GM18498 (cell line): ENCODE measurements at regions not wholly inside any gene's neighbourhood (a gene's known extent, or its start where the extent isn't known, plus 50 kb on each side); places are given as distances from the start of the nearest gene placed in this dataset.
"Not testable (repeated sequence)": the region's sequence is repeated elsewhere in the genome, so short reads cannot be mapped to it uniquely, and the experiment has no call there.

Experiments used
- ATAC-seq: cut with Tn5 transposase; IDR thresholded peaks from one replicate; pipeline ENCODE4 v1.9.1; 2021; ENCODE audit warnings: mild to moderate bottlenecking, moderate library complexity; ENCODE audit not compliant: unreplicated experiment

DNA sequence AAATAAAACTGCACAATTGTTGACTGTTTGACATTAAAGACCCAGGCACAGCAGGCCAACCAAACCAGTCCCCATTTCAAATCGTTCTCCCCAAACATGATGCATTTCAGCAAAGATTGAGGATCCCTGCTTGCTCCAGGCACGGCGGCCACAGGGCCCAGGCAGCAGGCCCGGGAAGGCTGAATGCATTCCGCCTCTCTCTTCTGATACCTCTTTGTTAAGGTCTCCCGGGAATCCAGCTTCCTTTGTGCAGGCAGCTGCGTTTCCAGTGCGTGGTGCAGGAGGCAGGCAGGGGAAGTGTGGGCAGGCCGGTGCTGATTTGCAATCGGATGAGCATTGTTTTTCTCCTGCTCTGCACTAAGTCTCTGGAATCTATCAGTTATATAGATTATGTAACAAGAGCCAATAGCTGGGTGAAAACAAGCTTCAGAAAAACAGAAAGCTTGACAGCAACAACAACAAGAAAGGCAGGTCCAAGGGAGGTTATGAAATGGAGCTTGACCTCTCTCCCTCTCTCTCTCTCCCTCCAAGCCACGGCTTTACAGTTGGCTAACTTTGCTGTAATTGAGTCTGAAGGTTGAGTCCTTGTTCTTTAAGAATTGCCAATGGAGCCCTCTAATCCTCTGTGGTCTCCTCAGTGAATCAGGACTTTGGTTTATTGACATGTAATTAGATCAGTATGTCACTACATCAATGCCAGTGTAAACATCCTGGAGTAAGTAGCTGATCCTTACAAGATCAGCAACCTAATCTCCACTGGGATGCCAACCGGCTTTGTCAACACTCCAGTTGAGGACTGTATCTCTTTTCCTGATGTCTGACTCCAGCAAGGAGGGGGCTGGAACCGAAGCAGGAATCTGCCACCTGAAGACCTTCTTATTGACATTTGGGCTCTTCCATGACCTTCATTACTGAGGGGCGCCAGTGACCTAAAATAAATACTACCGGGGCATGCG, 338.0 kb downstream of the TEX29 start:
- ATAC-seq: no peak

DNA sequence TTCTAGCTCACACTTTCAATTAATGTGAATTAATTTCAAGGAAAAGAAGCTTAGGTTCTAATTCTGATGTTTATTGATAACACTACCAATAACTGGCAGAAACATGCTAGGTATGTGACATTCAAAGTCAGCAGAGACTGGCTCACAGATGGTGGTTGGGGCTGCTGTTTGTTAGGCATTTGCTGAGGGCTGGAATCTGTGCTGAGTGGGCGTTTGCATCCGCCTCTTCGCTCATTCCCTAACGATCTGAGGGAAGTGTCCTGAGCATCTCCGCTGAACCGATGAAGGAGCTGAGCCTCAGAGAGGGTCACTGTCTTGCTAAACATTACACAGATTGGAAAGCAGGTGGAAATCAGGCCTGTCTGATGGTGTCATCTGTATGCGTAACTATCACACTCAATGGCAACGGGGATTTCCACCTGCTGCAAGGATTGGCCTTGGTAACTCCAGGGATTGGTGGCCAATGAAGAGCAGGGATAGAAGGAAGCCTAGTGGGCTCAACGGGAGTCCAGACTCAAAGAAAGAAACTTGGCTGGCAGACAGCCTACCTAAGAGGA, 338.9 kb downstream of the TEX29 start:
- no peak for ATAC-seq

DNA sequence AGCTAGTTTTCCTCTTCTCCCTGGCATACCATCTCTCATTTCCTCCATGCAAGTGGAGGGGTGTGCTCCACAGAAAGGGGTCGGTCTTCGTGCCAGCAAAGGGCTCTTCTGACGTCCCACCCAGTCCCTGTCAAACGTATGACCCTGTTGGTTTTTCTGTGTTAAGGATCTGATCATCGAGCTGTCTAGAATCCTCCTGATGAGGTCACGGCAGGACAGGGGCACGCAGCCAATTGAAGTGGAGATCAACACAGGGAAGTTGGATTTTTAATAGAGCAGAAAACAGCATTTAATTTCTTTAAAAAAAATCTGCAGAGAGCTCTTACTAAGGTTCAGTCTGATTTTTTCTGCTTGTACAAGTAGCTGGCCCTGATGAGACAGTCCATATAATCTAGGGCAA, 339.4 kb downstream of the TEX29 start:
- no peak for ATAC-seq

- ATAC-seq: no peak
Measured at GRCh38 chr13:111661052-111661451, 340.6 kb downstream of the TEX29 start.

- no peak for ATAC-seq
Measured at GRCh38 chr13:111661776-111662175, 341.3 kb downstream of the TEX29 start.

- ATAC-seq: no peak
Measured at GRCh38 chr13:111662451-111662850, 342.0 kb downstream of the TEX29 start.

DNA sequence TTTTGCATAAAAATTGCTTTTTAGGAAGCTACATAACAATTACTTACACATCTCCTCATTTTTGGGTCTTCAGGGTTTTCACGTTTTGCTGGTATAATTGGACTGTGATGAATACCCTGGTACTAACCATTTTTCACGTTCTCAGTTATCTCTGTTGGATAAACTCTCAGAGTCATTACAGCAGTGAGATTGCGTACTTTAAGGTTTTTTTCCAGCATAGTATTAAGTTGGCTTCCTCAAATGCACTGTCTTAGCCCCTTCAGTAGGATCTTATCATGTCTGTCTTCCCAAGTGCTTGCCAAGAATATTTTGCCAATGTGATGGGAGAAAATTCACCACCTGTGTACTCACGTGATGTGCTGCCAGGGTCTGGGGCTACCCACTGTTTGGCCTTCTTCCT, 342.5 kb downstream of the TEX29 start:
- no peak for ATAC-seq

DNA sequence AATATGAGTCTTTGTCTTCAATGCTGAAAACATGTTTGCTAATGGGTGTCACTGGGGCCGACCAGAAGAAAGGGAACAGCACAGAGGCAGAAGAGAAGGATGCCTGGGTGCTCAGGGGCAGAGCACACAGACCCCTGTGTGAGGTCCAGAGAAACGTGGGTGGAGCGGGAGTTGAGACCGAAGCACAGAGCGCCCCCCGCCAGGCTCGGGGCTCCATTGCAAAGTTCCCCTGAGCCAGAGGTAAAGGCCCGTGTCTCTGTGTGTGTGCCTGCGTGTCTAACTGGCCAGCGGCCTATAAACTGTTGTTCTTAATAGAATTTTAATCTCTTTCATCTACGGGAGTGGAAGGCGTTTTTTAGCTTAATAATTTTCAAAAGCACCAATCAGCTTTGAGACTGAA, 343.1 kb downstream of the TEX29 start:
- no peak for ATAC-seq

GRCh38 chr13:111663953-111664421, 343.5 kb downstream of the TEX29 start:
- no peak for ATAC-seq

DNA sequence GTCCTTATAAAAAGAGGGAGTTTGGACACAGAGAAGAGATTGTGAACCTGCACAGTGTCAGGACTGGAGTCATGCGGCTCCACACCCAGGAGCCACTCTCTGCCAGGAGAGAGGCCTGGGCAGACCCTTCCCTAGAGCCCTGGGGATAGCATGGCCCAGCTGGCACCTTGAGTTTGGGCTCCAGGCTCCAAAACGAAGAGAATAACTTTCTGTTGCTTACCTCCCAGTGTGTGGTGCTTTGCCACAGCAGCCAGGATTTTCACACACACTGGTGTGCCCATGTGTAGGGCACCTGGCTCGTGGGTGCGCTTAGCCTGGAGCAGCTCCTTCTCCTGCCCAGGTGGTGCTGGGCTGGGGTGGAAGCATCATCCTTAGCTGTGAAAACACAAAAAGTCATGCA, 344.3 kb downstream of the TEX29 start:
- no peak for ATAC-seq

GRCh38 chr13:111665691-111666095, 345.3 kb downstream of the TEX29 start:
- no peak for ATAC-seq

GRCh38 chr13:111666164-111666776, 345.8 kb downstream of the TEX29 start:
- no peak for ATAC-seq

DNA sequence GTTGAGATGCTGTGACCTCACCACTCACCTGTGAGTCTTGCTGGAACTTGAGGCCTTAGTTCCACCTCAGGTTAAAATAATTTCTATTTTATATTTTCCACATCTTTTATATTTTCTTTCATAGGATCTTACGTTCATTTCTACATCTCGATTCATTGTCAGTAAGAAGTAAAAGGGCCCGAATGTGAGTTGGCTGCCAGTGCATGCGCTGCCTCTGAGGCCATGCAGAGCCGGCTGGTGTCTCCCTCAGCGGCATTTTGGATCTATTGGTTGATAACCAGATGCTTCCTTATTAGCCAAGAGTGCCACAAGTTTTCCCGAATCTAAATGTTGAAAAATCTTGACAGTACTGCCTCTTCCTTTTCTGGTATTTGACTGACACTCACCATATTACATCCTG, 347.3 kb downstream of the TEX29 start:
- no peak for ATAC-seq

DNA sequence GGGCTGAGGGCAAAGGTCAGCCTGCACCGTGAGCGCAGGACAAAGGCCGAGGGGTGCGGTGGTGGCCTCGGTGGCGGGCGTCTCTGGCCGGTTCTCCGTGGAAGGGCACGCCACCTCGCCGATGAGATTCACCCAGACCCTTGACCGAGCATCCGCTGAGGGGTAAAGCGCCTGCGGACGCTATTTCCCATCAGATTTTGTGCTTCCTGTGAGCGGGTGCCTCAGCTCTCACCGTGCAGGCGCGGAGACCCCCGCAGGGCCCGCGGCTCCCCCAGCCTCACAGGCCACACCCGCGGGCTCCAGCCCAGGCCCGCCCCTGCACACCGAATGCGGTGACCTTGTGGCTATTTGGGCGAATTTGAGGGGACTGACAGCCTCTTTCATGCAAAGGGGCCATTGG, 348.0 kb downstream of the TEX29 start:
- no peak for ATAC-seq

- not testable (repeated sequence) for ATAC-seq
Measured at GRCh38 chr13:111672198-111672597, 351.8 kb downstream of the TEX29 start.

- ATAC-seq: not testable (repeated sequence)
Measured at GRCh38 chr13:111678120-111678882, 357.9 kb downstream of the TEX29 start.

DNA sequence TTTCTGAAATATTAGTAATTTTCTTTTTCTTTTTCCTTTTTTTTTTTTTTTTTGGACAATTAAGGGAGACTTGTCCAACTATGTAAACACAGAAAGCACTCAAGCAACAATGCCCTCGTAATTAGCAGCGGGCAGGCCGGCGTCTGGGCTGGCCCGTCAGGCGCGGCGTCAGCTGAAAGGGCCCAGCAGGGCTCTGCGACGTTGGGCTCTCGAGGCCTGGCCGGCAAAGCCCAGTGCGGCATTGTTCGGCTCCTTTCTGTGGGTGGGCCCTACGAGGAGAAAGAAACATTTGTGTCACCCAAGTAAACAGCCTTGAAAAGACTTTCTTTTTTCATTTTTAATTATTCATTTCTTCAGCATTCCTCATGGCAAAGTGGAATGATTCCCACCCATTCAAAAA, 359.2 kb downstream of the TEX29 start:
- not testable (repeated sequence) for ATAC-seq

- not testable (repeated sequence) for ATAC-seq
Measured at GRCh38 chr13:111680100-111680499, 359.7 kb downstream of the TEX29 start.

DNA sequence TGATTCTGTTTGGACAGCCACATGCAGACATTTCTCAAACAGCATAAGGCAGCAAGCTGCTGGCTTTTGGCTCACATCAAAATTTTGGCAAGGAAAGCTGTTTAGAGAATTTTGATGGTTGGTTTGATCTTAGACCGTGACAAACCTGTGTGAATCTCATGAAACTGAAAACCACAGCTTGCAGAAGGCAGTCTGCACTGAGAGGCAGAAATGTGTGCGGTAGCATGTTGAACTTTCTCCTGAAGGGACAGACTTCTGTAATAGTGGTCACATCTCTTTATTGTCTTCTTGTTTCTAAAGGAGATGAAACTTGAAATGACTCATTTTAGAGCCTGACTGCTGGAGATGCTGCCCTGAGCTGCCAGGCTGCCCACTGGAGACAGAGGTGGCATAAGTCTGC, 371.6 kb downstream of the TEX29 start:
- peak; percentile 65 for ATAC-seq

- not testable (repeated sequence) for ATAC-seq
Measured at GRCh38 chr13:111696121-111696520, 370.8 kb upstream of the SOX1 start.

DNA sequence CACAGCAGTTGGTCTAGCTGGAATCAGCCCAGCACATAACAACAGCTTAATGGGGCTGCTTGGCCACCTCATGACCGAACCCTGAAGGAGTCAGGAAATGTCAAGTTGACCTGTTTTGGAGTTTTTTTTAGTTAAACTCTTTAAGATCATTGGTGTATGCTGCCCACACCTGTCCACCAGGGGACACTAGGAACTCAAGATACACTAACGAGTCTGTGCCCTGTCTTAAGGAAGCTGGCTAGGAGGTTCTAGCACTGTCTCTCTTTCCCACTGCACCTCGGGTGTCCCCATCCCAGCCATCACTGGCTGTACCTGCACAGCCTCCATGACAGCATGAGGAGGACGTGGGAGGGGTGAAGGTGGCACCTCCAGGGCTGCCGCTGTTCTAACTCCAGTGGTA, 364.9 kb upstream of the SOX1 start:
- ATAC-seq: not testable (repeated sequence)
